Mesodermal cell (in vitro differentiated cells): ENCODE measurements at regions not wholly inside any gene's neighbourhood (a gene's known extent, or its start where the extent isn't known, plus 50 kb on each side); places are given as distances from the start of the nearest gene placed in this dataset.

ENCODE experiments used
- H3K27ac ChIP-seq: 2 replicates; pipeline ENCODE4 v1.7.0; 2013; ENCODE audit warnings: mild to moderate bottlenecking, low read depth, low read length, moderate library complexity; ENCODE audit not compliant: severe bottlenecking
- H3K36me3 ChIP-seq: 2 replicates; pipeline ENCODE4 v1.7.1; 2013; ENCODE audit warnings: mild to moderate bottlenecking, low read length, moderate library complexity; ENCODE audit not compliant: control insufficient read depth, insufficient read depth
- H3K4me1 ChIP-seq: one replicate; pipeline ENCODE4 v1.7.1; 2013; ENCODE audit warnings: mild to moderate bottlenecking, low read length; ENCODE audit not compliant: insufficient read depth, control insufficient read depth, poor library complexity, severe bottlenecking
- H3K4me3 ChIP-seq: 2 replicates; pipeline ENCODE4 v1.7.0; 2013; ENCODE audit warnings: low read length, control low read depth, mild to moderate bottlenecking; ENCODE audit not compliant: insufficient read depth, poor library complexity, severe bottlenecking; ENCODE audit errors: extremely low read depth
- H3K9me3 ChIP-seq: 2 replicates; pipeline ENCODE4 v1.7.1; 2013; ENCODE audit warnings: mild to moderate bottlenecking, low read length, moderate library complexity; ENCODE audit not compliant: control insufficient read depth
- WGBS, 2 experiments: methylation state at CpG; one replicate each; pipeline ENCODE4 v1.1.5; 2013; ENCODE audit warnings: missing lambda C conversion rate in 2 of 2; ENCODE audit not compliant: insufficient coverage in 2 of 2; 5-methylcytosine and 5-hydroxymethylcytosine counted together

- no peak overlapping the region for H3K27ac ChIP-seq
- no peaks in the 10 kb centered on the region for H3K36me3 ChIP-seq
- H3K4me3 ChIP-seq, result no peak overlapping the region
- H3K4me1 ChIP-seq, result no peaks in the 10 kb centered on the region
- 83 to 86% methylated on average over 3 to 6 of the region's 7 CpGs for WGBS, 2 experiments
- H3K9me3 ChIP-seq, result no peaks in the 10 kb centered on the region
Measured at GRCh38 chr7:156209087-156209486, 396.8 kb upstream of the SHH start.

- H3K4me3 ChIP-seq, result no peak overlapping the region
- no peaks in the 10 kb centered on the region for H3K36me3 ChIP-seq
- no peak overlapping the region for H3K27ac ChIP-seq
- WGBS, 2 experiments, result 90 to 100% methylated on average over 3 to 5 of the region's 6 CpGs
- no peaks in the 10 kb centered on the region for H3K9me3 ChIP-seq
- no peaks in the 10 kb centered on the region for H3K4me1 ChIP-seq
Measured at GRCh38 chr7:156207306-156207705, 395.0 kb upstream of the SHH start.

- no peaks in the 10 kb centered on the region for H3K4me1 ChIP-seq
- 86 to 94% methylated on average over 7 of the region's 8 CpGs for WGBS, 2 experiments
- no peaks in the 10 kb centered on the region for H3K36me3 ChIP-seq
- no peaks in the 10 kb centered on the region for H3K9me3 ChIP-seq
- H3K27ac ChIP-seq, result no peak overlapping the region
- no peak overlapping the region for H3K4me3 ChIP-seq
Measured at GRCh38 chr7:156206174-156206573, 393.9 kb upstream of the SHH start.

- WGBS, 2 experiments, result 80 to 83% methylated on average over 5 of the region's 6 CpGs
- Histone ChIP-seq H3K9me3 (no peaks in the 10 kb centered on the region), H3K4me1 (no peaks in the 10 kb centered on the region), H3K27ac (no peak overlapping the region), H3K4me3 (no peak overlapping the region), H3K36me3 (no peaks in the 10 kb centered on the region)
Measured at GRCh38 chr7:156204820-156205219, 392.6 kb upstream of the SHH start.

GRCh38 chr7:156203923-156204322 lies 391.7 kb upstream of the SHH start:
- Histone ChIP-seq H3K4me3 (no peak overlapping the region), H3K27ac (no peak overlapping the region), H3K9me3 (no peaks in the 10 kb centered on the region), H3K36me3 (no peaks in the 10 kb centered on the region), H3K4me1 (no peaks in the 10 kb centered on the region)
- 91 to 94% methylated on average over 8 to 10 of the region's 10 CpGs for WGBS, 2 experiments

- Histone ChIP-seq H3K27ac (no peak overlapping the region), H3K9me3 (no peaks in the 10 kb centered on the region), H3K36me3 (no peaks in the 10 kb centered on the region), H3K4me1 (no peaks in the 10 kb centered on the region), H3K4me3 (no peak overlapping the region)
- 86 to 97% methylated on average over 5 to 8 of the region's 9 CpGs for WGBS, 2 experiments
Measured at GRCh38 chr7:156198277-156198676, 386.0 kb upstream of the SHH start.

GRCh38 chr7:156196649-156197048 lies 384.4 kb upstream of the SHH start:
- H3K4me1 ChIP-seq, result no peaks in the 10 kb centered on the region
- H3K4me3 ChIP-seq, result no peak overlapping the region
- WGBS, 2 experiments, result 90 to 93% methylated on average over 13 of the region's 13 CpGs
- H3K27ac ChIP-seq, result no peak overlapping the region
- H3K9me3 ChIP-seq, result no peaks in the 10 kb centered on the region
- no peaks in the 10 kb centered on the region for H3K36me3 ChIP-seq

- 58 to 83% methylated on average over 2 of the region's 4 CpGs for WGBS, 2 experiments
- H3K27ac ChIP-seq, result no peak overlapping the region
- H3K4me3 ChIP-seq, result no peak overlapping the region
- H3K4me1 ChIP-seq, result no peaks in the 10 kb centered on the region
- H3K36me3 ChIP-seq, result no peaks in the 10 kb centered on the region
- no peaks in the 10 kb centered on the region for H3K9me3 ChIP-seq
Measured at GRCh38 chr7:156195276-156195675, 383.0 kb upstream of the SHH start.

GRCh38 chr7:156194813-156195212 lies 382.6 kb upstream of the SHH start:
- no peaks in the 10 kb centered on the region for H3K36me3 ChIP-seq
- 80% methylated on average over 10 to 11 of the region's 11 CpGs for WGBS, 2 experiments
- no peaks in the 10 kb centered on the region for H3K9me3 ChIP-seq
- H3K4me1 ChIP-seq, result no peaks in the 10 kb centered on the region
- no peak overlapping the region for H3K27ac ChIP-seq
- H3K4me3 ChIP-seq, result no peak overlapping the region

GRCh38 chr7:156192921-156193320 lies 380.7 kb upstream of the SHH start:
- no peaks in the 10 kb centered on the region for H3K36me3 ChIP-seq
- H3K4me1 ChIP-seq, result no peaks in the 10 kb centered on the region
- no peak overlapping the region for H3K4me3 ChIP-seq
- 84 to 90% methylated on average over 1 to 2 of the region's 4 CpGs for WGBS, 2 experiments
- H3K9me3 ChIP-seq, result no peaks in the 10 kb centered on the region
- H3K27ac ChIP-seq, result no peak overlapping the region

GRCh38 chr7:156191090-156191489 lies 378.8 kb upstream of the SHH start:
- Histone ChIP-seq H3K27ac (no peak overlapping the region), H3K9me3 (peaks cover 4% of the 10 kb centered on the region)
- WGBS, 2 experiments, result 93 to 96% methylated on average over 4 of the region's 4 CpGs

More at GRCh38 chr7:156191090-156191489, 378.8 kb upstream of the SHH start:
- Histone ChIP-seq H3K36me3 (no peaks in the 10 kb centered on the region), H3K4me3 (no peak overlapping the region), H3K4me1 (no peaks in the 10 kb centered on the region)
